ENCODE measurements at regions not wholly inside any gene's neighbourhood (a gene's known extent, or its start where the extent isn't known, plus 50 kb on each side); places are given as distances from the start of the nearest gene placed in this dataset.

DNA sequence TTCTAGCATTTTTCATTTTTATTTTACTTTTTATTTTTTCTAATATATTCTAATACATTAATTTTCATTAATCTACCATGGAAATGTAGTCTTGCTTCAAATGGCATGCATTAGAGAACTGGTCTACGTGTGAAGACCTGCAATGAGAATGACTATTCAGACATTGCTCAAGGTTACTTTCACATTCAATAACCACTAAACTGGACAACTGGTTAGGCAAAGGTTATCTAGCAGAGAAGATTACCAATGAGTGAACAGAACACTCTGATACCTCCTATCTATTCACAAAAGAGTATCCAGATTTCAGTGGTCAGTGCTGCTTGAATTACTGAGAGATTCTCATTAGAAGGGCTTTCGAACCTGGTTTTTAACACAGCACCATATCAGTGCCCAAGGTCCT is 58.9 kb upstream of the ARHGAP24 start:
- ChIA-PET POLR2A (no interaction called here), CTCF (no interaction called here)
- intact Hi-C loops (cut with micrococcal nuclease) (no loop called here), dilution Hi-C loops (cut with MboI; ENCODE audit: extremely low pct_ligation_motif_present, low sequenced_read_pairs) (no loop called here)
- no peaks in the 10 kb centered on the region for H3K9me3 ChIP-seq (replicated peaks; ENCODE audit: control insufficient read depth, insufficient read depth, low read length)
- no peaks in the 10 kb centered on the region for H3K4me1 ChIP-seq (ENCODE audit: control insufficient read depth, extremely low read depth, insufficient read depth, low read length)
- BruUV-seq (replicated peaks): no TSS peak
- no peak for DNase-seq (ENCODE audit: low read depth, low spot score)
- H3K27ac ChIP-seq (ENCODE audit: insufficient read depth, low read depth, low read length): no peak overlapping the region
- no peaks in the 10 kb centered on the region for H3K9me1 ChIP-seq (replicated peaks; ENCODE audit: control insufficient read depth, extremely low read depth, insufficient read depth, low read length)
- no peak overlapping the region for H2AFZ ChIP-seq (ENCODE audit: low read depth, low read length)
- TF ChIP-seq POLR2AphosphoS5 (IDR thresholded peaks at IDR 0.05; ENCODE audit: insufficient read depth, low read depth, low read length) (no peak), GATA2 (IDR thresholded peaks at IDR 0.05; ENCODE audit: insufficient read depth, insufficient read length, low read depth, low read length) (no peak)
- H3K4me2 ChIP-seq (ENCODE audit: insufficient read depth, low read length): no peak overlapping the region
- no peaks in the 10 kb centered on the region for H3K27me3 ChIP-seq (ENCODE audit: control insufficient read depth in 2 of 2, insufficient read depth in 2 of 2, low read length in 2 of 2)
- no peaks in the 10 kb centered on the region for H3K79me2 ChIP-seq (ENCODE audit: control insufficient read depth, insufficient read depth, low read length)
- no peak for FAIRE-seq
- H3K36me3 ChIP-seq (ENCODE audit: control insufficient read depth in 2 of 2, extremely low read depth in 1 of 2, insufficient read depth in 2 of 2, low read length in 2 of 2): no peaks in the 10 kb centered on the region
- H4K20me1 ChIP-seq (replicated peaks; ENCODE audit: control insufficient read depth, extremely low read depth, insufficient read depth, low read length): no peaks in the 10 kb centered on the region
- H3K4me3 ChIP-seq (replicated peaks in 1 of 3; ENCODE audit: insufficient read depth in 1 of 3, low read depth in 1 of 3, low read length in 3 of 3): no peak overlapping the region
- H3K9ac ChIP-seq (replicated peaks; ENCODE audit: extremely low read depth, insufficient read depth, low read length): no peak overlapping the region

DNA sequence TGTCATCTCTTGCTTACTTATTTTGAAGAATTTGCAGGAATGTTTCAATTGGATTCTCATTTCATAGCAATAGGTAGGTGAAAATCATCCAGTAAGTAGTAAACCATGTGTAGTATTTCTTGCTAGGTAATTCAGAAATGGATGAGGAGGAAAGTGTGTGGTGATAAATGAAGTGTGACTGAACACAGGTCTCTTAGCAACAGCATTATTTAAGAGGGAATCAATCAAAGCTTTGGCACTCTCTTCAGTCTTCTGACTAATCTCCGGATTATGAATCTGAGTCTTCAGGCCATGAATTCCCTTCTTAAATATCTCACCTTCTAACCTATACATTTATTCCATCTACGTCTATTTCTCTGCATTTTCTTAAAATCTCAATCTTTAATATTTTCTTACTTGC is 55.8 kb upstream of the ARHGAP24 start:
- TF ChIP-seq EZH2 (IDR thresholded peaks at IDR 0.05; ENCODE audit: borderline replicate concordance, low read depth, low read length, severe bottlenecking): no peak
- no peak for TF ChIP-seq FOS (IDR thresholded peaks at IDR 0.05; ENCODE audit: borderline replicate concordance, insufficient read depth, low read length)
- TF ChIP-seq JUN (IDR thresholded peaks at IDR 0.05; ENCODE audit: borderline replicate concordance, insufficient read depth, insufficient read length, low read depth): no peak
- TF ChIP-seq GATA2 (IDR thresholded peaks at IDR 0.05; ENCODE audit: insufficient read depth, insufficient read length, low read depth, low read length): no peak
- no peak for TF ChIP-seq POLR2AphosphoS5 (IDR thresholded peaks at IDR 0.05; ENCODE audit: insufficient read depth, low read depth, low read length)
- TF ChIP-seq, protein P1, sequence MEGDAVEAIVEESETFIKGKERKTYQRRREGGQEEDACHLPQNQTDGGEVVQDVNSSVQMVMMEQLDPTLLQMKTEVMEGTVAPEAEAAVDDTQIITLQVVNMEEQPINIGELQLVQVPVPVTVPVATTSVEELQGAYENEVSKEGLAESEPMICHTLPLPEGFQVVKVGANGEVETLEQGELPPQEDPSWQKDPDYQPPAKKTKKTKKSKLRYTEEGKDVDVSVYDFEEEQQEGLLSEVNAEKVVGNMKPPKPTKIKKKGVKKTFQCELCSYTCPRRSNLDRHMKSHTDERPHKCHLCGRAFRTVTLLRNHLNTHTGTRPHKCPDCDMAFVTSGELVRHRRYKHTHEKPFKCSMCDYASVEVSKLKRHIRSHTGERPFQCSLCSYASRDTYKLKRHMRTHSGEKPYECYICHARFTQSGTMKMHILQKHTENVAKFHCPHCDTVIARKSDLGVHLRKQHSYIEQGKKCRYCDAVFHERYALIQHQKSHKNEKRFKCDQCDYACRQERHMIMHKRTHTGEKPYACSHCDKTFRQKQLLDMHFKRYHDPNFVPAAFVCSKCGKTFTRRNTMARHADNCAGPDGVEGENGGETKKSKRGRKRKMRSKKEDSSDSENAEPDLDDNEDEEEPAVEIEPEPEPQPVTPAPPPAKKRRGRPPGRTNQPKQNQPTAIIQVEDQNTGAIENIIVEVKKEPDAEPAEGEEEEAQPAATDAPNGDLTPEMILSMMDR (IDR thresholded peaks at IDR 0.05; ENCODE audit: extremely low read depth in 1 of 2, insufficient read depth in 1 of 2, low read depth in 1 of 2, low read length in 2 of 2): no peak
- no peak for TF ChIP-seq MYC (IDR thresholded peaks at IDR 0.05; ENCODE audit: low read depth, low read length)
- TF ChIP-seq POLR2A (IDR thresholded peaks at IDR 0.05; ENCODE audit: low read depth, low read length): no peak
- TF ChIP-seq, protein P2, sequence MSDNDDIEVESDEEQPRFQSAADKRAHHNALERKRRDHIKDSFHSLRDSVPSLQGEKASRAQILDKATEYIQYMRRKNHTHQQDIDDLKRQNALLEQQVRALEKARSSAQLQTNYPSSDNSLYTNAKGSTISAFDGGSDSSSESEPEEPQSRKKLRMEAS (IDR thresholded peaks at IDR 0.05; ENCODE audit: insufficient read depth, insufficient read length): no peak
- intact Hi-C loops (cut with micrococcal nuclease): no loop called here
- Histone ChIP-seq H3K4me1 (ENCODE audit: control insufficient read depth, extremely low read depth, insufficient read depth, low read length) (no peaks in the 10 kb centered on the region), H4K20me1 (replicated peaks; ENCODE audit: control insufficient read depth, extremely low read depth, insufficient read depth, low read length) (no peaks in the 10 kb centered on the region), H3K79me2 (ENCODE audit: control insufficient read depth, insufficient read depth, low read length) (no peaks in the 10 kb centered on the region), H3K36me3 (ENCODE audit: control insufficient read depth in 2 of 2, extremely low read depth in 1 of 2, insufficient read depth in 2 of 2, low read length in 2 of 2) (no peaks in the 10 kb centered on the region), H3K4me2 (ENCODE audit: insufficient read depth, low read length) (no peak overlapping the region), H3K27me3 (ENCODE audit: control insufficient read depth in 2 of 2, insufficient read depth in 2 of 2, low read length in 2 of 2) (no peaks in the 10 kb centered on the region), H3K9ac (replicated peaks; ENCODE audit: extremely low read depth, insufficient read depth, low read length) (no peak overlapping the region), H3K27ac (ENCODE audit: insufficient read depth, low read depth, low read length) (no peak overlapping the region), H3K9me1 (replicated peaks; ENCODE audit: control insufficient read depth, extremely low read depth, insufficient read depth, low read length) (no peaks in the 10 kb centered on the region), H3K4me3 (replicated peaks in 1 of 3; ENCODE audit: insufficient read depth in 1 of 3, low read depth in 1 of 3, low read length in 3 of 3) (no peak overlapping the region), H3K9me3 (replicated peaks; ENCODE audit: control insufficient read depth, insufficient read depth, low read length) (no peaks in the 10 kb centered on the region), H2AFZ (ENCODE audit: low read depth, low read length) (no peak overlapping the region)
- CTCF ChIA-PET: no interaction called here
- FAIRE-seq (no peak), DNase-seq (ENCODE audit: low read depth, low spot score) (no peak)
- POLR2A ChIA-PET: no interaction called here
- dilution Hi-C loops (cut with MboI; ENCODE audit: extremely low pct_ligation_motif_present, low sequenced_read_pairs): no loop called here
- no TSS peak for BruUV-seq (replicated peaks)
